Esophagus squamous epithelium (tissue), 4 donors: ENCODE measurements at regions not wholly inside any gene's neighbourhood (a gene's known extent, or its start where the extent isn't known, plus 50 kb on each side); places are given as distances from the start of the nearest gene placed in this dataset.

Experiments
- CTCF ChIP-seq, 6 experiments: fragments of 450-650 bp in 4 of 6; fragments of 200-600 bp in 2 of 6; sonication (generic) in 2 of 6; IDR thresholded peaks; one replicate each; pipeline ENCODE4 v1.5.1; 2016 to 2019; ENCODE audit warnings: antibody characterized with exemption in 6 of 6, mild to moderate bottlenecking in 4 of 6, moderate library complexity in 4 of 6
- POLR2A ChIP-seq, 4 donors: fragments of 450-650 bp; IDR thresholded peaks; one replicate each; pipeline ENCODE4 v1.6.1; 2017; ENCODE audit warnings: antibody characterized with exemption in 4 of 4, mild to moderate bottlenecking in 4 of 4, moderate library complexity in 3 of 4

- TF ChIP-seq CTCF (IDR thresholded peaks at IDR 0.05) (no peak), POLR2A (IDR thresholded peaks at IDR 0.05) (no peak)
Observed at GRCh38 chr1:104905322-104905721, 1155.6 kb downstream of the AMY1C start.
